Panc1 (cell line): ENCODE measurements at regions not wholly inside any gene's neighbourhood (a gene's known extent, or its start where the extent isn't known, plus 50 kb on each side); places are given as distances from the start of the nearest gene placed in this dataset.
A peak's percentile ranks its signal among the peaks of the same experiment; 100 is the strongest.

Experiments
- ATAC-seq: fragments of 200-7000 bp; cut with Tn5 transposase; 2 replicates; pipeline ENCODE4 v1.9.1; 2020; ENCODE audit warnings: mild to moderate bottlenecking, moderate library complexity
- BruUV-seq: library from RNA; stranded (reverse); fragments of 400-500 nt; replicated peaks from 2 replicates; lab custom pipeline; 2021; lab: Mats Ljungman, UMichigan
- CTCF ChIA-PET: fragments of 300-600 bp; sonication (Branson Sonifier 250); formaldehyde crosslinking; loops from one replicate; lab custom pipeline; 2022; ENCODE audit warnings: antibody characterized with exemption; lab: Charles Lee
- POLR2A ChIA-PET: fragments of 300-600 bp; sonication (Branson Sonifier 250); formaldehyde crosslinking; loops from one replicate; lab custom pipeline; 2022; ENCODE audit warnings: antibody characterized with exemption; lab: Charles Lee
- DNase-seq: peaks from one replicate; pipeline ENCODE4 v3.0.0-alpha.2; 2010; ENCODE audit warnings: low read depth, low spot score
- H3K27ac ChIP-seq: 2 replicates; pipeline ENCODE4 v1.5.1; 2011; ENCODE audit warnings: mild to moderate bottlenecking, low read length, inconsistent platforms
- H3K27me3 ChIP-seq: fragments of 200-500 bp; sonication (Bioruptor generic); 2 replicates; pipeline ENCODE4 v1.6.0; 2014; ENCODE audit warnings: low read length, inconsistent platforms; ENCODE audit not compliant: control insufficient read depth, insufficient read depth
- H3K36me3 ChIP-seq: fragments of 200-500 bp; sonication (Bioruptor generic); 2 replicates; pipeline ENCODE4 v1.5.1; 2014; ENCODE audit warnings: inconsistent platforms, mild to moderate bottlenecking, low read length, moderate library complexity; ENCODE audit not compliant: control insufficient read depth, insufficient read depth
- H3K4me1 ChIP-seq: 2 replicates; pipeline ENCODE4 v1.5.1; 2011; ENCODE audit warnings: inconsistent platforms, mild to moderate bottlenecking, low read length, moderate library complexity; ENCODE audit not compliant: control insufficient read depth, insufficient read depth
- H3K4me3 ChIP-seq, 2 experiments: 2 replicates each; pipeline ENCODE4 v1.5.1; 2011 to 2012; ENCODE audit warnings: low read depth in 2 of 2, low read length in 2 of 2, mild to moderate bottlenecking in 2 of 2, inconsistent platforms in 1 of 2, moderate library complexity in 1 of 2
- H3K9me3 ChIP-seq: fragments of 200-500 bp; sonication (Bioruptor generic); 2 replicates; pipeline ENCODE4 v1.5.1; 2014; ENCODE audit warnings: low read depth, mild to moderate bottlenecking, inconsistent platforms, low read length, moderate library complexity; ENCODE audit not compliant: control insufficient read depth, insufficient read depth
- POLR2AphosphoS5 ChIP-seq: IDR thresholded peaks from 2 replicates; pipeline ENCODE4 v1.6.1; 2012; ENCODE audit warnings: mild to moderate bottlenecking, low read depth, low read length, moderate library complexity
- REST ChIP-seq, 2 experiments: IDR thresholded peaks; 2 replicates each; pipeline ENCODE4 v1.6.1; 2011 to 2012; ENCODE audit warnings: low read depth in 2 of 2, control low read depth in 1 of 2, low read length in 1 of 2, mild to moderate bottlenecking in 1 of 2, moderate library complexity in 1 of 2; ENCODE audit not compliant: insufficient read depth in 1 of 2
- SIN3A ChIP-seq: IDR thresholded peaks from 2 replicates; pipeline ENCODE4 v1.6.1; 2012; ENCODE audit warnings: low read depth, mild to moderate bottlenecking, low read length, moderate library complexity, borderline replicate concordance; ENCODE audit not compliant: insufficient read depth
- TCF7L2 ChIP-seq: IDR thresholded peaks from 2 replicates; pipeline ENCODE4 v1.6.1; 2011; ENCODE audit warnings: mild to moderate bottlenecking, low read depth, low read length, inconsistent platforms
- in situ Hi-C: cut with HindIII; loops from 2 replicates; pipeline ENCODE4 v1.10.0; 2016; ENCODE audit warnings: low sequenced_read_pairs, low pct_unique_long_range_greater_than_20kb
- intact Hi-C: fragments of 100-400 bp; cut with micrococcal nuclease; formaldehyde crosslinking; loops from one replicate; pipeline ENCODE4 v1.10.0; 2022; ENCODE audit not compliant: unreplicated experiment
- TF ChIP-seq, protein P1 (sequence below): fragments of 450-650 bp; IDR thresholded peaks from 2 replicates; pipeline ENCODE4 v1.5.1; 2017; ENCODE audit warnings: mild to moderate bottlenecking

DNA sequence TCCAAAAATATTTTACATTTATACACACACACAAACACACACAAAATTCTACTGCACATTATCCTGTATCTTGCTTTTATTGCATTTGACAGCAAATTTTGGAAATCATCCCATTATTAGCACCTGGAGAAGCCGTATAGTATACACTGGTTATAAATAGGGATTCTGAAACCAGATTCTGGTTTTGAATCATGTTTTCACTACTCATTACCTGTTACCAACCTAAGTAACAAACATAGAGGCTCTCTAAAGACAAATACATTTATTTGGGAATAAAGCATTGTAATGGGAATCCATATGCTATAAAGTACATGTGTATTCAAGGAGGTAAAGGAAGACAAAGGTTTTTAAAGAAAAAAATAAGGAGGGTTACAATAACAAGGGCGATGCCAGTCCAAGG lies 106.8 kb downstream of the OR2B2 start:
- TF ChIP-seq, protein P1, sequence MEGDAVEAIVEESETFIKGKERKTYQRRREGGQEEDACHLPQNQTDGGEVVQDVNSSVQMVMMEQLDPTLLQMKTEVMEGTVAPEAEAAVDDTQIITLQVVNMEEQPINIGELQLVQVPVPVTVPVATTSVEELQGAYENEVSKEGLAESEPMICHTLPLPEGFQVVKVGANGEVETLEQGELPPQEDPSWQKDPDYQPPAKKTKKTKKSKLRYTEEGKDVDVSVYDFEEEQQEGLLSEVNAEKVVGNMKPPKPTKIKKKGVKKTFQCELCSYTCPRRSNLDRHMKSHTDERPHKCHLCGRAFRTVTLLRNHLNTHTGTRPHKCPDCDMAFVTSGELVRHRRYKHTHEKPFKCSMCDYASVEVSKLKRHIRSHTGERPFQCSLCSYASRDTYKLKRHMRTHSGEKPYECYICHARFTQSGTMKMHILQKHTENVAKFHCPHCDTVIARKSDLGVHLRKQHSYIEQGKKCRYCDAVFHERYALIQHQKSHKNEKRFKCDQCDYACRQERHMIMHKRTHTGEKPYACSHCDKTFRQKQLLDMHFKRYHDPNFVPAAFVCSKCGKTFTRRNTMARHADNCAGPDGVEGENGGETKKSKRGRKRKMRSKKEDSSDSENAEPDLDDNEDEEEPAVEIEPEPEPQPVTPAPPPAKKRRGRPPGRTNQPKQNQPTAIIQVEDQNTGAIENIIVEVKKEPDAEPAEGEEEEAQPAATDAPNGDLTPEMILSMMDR, result no peak
- no peak for TF ChIP-seq REST (IDR thresholded peaks at IDR 0.05; ENCODE audit: insufficient read depth in 1 of 2, low read depth in 2 of 2, low read length in 1 of 2)
- TF ChIP-seq TCF7L2, result no peak
- TF ChIP-seq SIN3A, result no peak
- TF ChIP-seq POLR2AphosphoS5, result no peak
- Histone ChIP-seq H3K27me3 (no peaks in the 10 kb centered on the region), H3K4me3 (no peak overlapping the region), H3K27ac (peak overlapping the region; percentile 64; the same call in 1 of the 2 replicates), H3K9me3 (no peaks in the 10 kb centered on the region), H3K36me3 (no peaks in the 10 kb centered on the region; the same call in 1 of the 2 replicates), H3K4me1 (peaks cover 8% of the 10 kb centered on the region)
- intact Hi-C loops, result no loop called here
- ChIA-PET POLR2A (no interaction called here), CTCF (no interaction called here)
- in situ Hi-C loops, result no loop called here
- BruUV-seq, result no TSS peak
- ATAC-seq, result no peak
- DNase-seq, result no peak

GRCh38 chr6:27804851-27805250 lies 107.3 kb downstream of the OR2B2 start:
- Histone ChIP-seq H3K36me3 (no peaks in the 10 kb centered on the region; the same call in 1 of the 2 replicates), H3K27me3 (no peaks in the 10 kb centered on the region), H3K4me3 (no peak overlapping the region), H3K27ac (no peak overlapping the region), H3K9me3 (no peaks in the 10 kb centered on the region), H3K4me1 (peaks cover 8% of the 10 kb centered on the region)
- intact Hi-C loops (no loop called here), in situ Hi-C loops (no loop called here)
- TF ChIP-seq SIN3A (no peak), REST (IDR thresholded peaks at IDR 0.05; ENCODE audit: insufficient read depth in 1 of 2, low read depth in 2 of 2, low read length in 1 of 2) (no peak), TCF7L2 (no peak), POLR2AphosphoS5 (no peak)
- TF ChIP-seq, protein P1, result no peak
- ATAC-seq (no peak), DNase-seq (no peak)
- ChIA-PET CTCF (no interaction called here), POLR2A (no interaction called here)
- BruUV-seq, result no TSS peak
